VCaP (cell line): ENCODE measurements at regions not wholly inside any gene's neighbourhood (a gene's known extent, or its start where the extent isn't known, plus 50 kb on each side); places are given as distances from the start of the nearest gene placed in this dataset.

ENCODE experiments used
- H3K27ac ChIP-seq: fragments of 450-650 bp; 2 replicates; pipeline ENCODE4 v1.5.1; 2017
- CTCF ChIP-seq: fragments of 450-650 bp; conservative IDR thresholded peaks from 2 replicates; pipeline ENCODE4 v1.5.1; 2017; ENCODE audit warnings: mild to moderate bottlenecking, moderate library complexity

- no peak for TF ChIP-seq CTCF
- H3K27ac ChIP-seq, result no peak overlapping the region
Observed at GRCh38 chr20:57002066-57002570, 264.3 kb downstream of the BMP7 start.

- H3K27ac ChIP-seq, result no peak overlapping the region
- no peak for TF ChIP-seq CTCF
Observed at GRCh38 chr20:57003012-57003411, 263.4 kb downstream of the BMP7 start.

GRCh38 chr20:57004416-57004815 is 262.0 kb downstream of the BMP7 start:
- H3K27ac ChIP-seq, result no peak overlapping the region
- no peak for TF ChIP-seq CTCF

GRCh38 chr20:57004951-57005933 is 261.2 kb downstream of the BMP7 start:
- TF ChIP-seq CTCF, result no peak
- H3K27ac ChIP-seq, result no peak overlapping the region

GRCh38 chr20:57006411-57007170 is 259.9 kb downstream of the BMP7 start:
- H3K27ac ChIP-seq, result no peak overlapping the region; the same call in 1 of the 2 replicates
- TF ChIP-seq CTCF, result no peak

GRCh38 chr20:57007171-57007540 is 259.3 kb downstream of the BMP7 start:
- no peak for TF ChIP-seq CTCF
- H3K27ac ChIP-seq, result no peak overlapping the region; the same call in 1 of the 2 replicates

GRCh38 chr20:57008217-57008616 is 258.2 kb downstream of the BMP7 start:
- H3K27ac ChIP-seq, result no peak overlapping the region

More at GRCh38 chr20:57008217-57008616, 258.2 kb downstream of the BMP7 start:
- TF ChIP-seq CTCF, result no peak
